Sciatic nerve (tissue), 2 donors: ENCODE measurements at regions not wholly inside any gene's neighbourhood (a gene's known extent, or its start where the extent isn't known, plus 50 kb on each side); places are given as distances from the start of the nearest gene placed in this dataset.
"Not testable (repeated sequence)": the region's sequence is repeated elsewhere in the genome, so short reads cannot be mapped to it uniquely, and the experiment has no call there.

Experiments
- ATAC-seq: fragments of 200-7000 bp; cut with Tn5 transposase; one replicate; pipeline ENCODE4 v1.9.1; 2020; ENCODE audit warnings: mild to moderate bottlenecking, moderate library complexity
- DNase-seq: peaks from one replicate; pipeline ENCODE4 v3.0.0-alpha.2; 2020; ENCODE audit warnings: low spot score
- intact Hi-C: fragments of 100-400 bp; cut with DNase I; formaldehyde crosslinking; loops from one replicate; pipeline ENCODE4 v1.14.2; 2022
- donor health status: DM: no; HTN: no; CAD: no.
- donor health status: DM: no; HTN: no; CAD: no.

- DNase-seq (no peak), ATAC-seq (no peak)
- intact Hi-C loops = no loop called here
These were observed 68.2 kb downstream of the BARX1 start for GRCh38 chr9:93886911-93887310.

DNA sequence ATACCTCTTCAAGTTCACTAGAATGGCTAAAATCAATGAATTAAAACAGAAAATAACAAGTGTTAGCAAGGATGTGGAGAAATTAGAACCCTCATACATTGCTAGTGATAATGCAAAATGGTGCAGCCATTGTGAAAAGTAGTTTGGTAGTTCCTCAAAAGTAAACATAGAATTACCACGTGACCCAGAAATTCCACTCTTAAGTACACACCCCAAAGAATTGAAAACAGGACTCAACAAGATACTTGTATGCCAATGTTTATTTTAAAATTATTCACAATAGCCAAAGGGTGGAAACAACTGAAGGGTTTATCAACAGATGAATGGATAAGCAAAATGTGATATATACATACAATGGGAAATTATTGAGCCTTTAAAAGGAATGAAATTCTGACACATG is 70.3 kb downstream of the BARX1 start:
- ATAC-seq = no peak
- DNase-seq = no peak
- intact Hi-C loops = no loop called here

DNA sequence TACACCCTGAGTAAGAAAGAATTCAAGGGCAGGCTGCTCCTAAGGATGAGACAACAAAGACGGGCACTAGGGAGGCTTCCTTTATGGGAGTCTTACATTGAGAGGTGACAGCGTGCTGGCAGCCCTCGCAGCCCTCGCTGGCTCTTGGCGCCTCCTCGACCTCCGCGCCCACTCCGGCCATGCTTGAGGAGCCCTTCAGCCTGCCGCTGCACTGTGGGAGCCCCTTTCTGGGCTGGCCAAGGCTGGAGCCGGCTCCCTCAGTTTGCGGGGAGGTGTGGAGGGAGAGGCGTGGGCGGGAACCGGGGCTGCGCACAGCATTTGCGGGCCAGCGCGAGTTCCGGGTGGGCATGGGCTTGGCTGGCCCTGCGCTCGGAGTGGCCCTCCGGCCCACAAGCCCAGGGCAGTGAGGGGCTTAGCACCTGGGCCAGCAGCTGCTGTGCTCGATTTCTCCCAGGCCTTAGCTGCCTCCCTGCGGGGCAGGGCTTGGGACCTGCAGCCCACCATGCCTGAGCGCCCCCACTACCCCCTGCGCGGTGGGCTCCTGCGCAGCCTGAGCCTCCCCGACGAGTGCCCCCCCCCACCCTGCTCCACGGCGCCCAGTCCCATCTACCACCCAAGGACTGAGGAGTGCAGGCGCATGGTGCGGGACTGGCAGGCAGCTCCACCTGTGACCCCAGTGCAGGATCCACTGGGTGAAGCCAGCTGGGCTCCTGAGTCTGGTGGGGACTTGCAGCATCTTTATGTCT is 75.3 kb downstream of the BARX1 start:
- intact Hi-C loops, DNase-seq: not testable (repeated sequence)

DNA sequence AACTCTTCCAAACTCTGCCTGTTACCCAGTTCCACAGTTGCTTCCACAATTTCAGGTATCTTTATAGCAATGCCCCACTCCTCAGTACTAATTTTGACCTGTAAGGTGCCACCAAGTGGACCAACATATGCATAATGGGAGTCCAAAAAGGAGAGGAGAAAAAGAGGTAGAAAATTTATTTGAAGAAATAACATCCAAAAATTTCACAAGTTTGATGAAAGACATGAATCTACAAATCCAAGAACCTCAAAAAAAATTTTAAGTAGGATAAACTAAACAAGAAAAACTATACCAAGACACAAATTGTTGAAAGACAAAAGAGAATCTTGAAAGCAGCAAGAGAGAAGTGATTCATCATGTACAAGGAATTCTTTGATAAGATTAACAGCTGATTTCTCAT is 79.8 kb downstream of the BARX1 start:
- intact Hi-C loops = no loop called here
- ATAC-seq = no peak
- DNase-seq = no peak

More for the DNA sequence above, 75.3 kb downstream of the BARX1 start:
- not testable (repeated sequence) for ATAC-seq

GRCh38 chr9:93874242-93874641 is 80.9 kb downstream of the BARX1 start:
- ATAC-seq = no peak
- no peak for DNase-seq
- intact Hi-C loops = no loop called here

GRCh38 chr9:93871286-93871685 is 83.9 kb downstream of the BARX1 start:
- intact Hi-C loops = no loop called here
- no peak for ATAC-seq
- DNase-seq = no peak

- DNase-seq = no peak
- ATAC-seq = no peak
- intact Hi-C loops = no loop called here
These were observed 85.3 kb downstream of the BARX1 start for GRCh38 chr9:93869863-93870262.

DNA sequence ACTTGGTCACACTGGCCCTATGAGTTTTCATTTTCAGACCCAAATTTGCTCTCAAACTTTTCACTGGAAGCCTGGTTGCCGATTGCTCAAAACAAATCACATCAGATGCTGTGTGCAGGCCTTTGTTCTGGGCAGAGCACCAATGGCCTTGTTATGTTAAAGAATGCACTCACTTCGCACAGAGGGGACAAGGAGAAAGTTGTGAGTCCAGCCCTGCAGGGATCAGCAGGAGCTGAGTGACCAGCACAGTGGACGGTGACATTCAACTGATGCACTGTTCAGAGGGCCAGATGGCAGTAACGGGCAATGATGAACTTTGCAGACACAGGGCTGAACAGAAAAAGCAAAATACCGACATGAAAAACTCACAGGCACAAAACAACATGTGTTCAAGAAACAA is 86.1 kb downstream of the BARX1 start:
- intact Hi-C loops = no loop called here
- DNase-seq = no peak
- ATAC-seq = no peak

DNA sequence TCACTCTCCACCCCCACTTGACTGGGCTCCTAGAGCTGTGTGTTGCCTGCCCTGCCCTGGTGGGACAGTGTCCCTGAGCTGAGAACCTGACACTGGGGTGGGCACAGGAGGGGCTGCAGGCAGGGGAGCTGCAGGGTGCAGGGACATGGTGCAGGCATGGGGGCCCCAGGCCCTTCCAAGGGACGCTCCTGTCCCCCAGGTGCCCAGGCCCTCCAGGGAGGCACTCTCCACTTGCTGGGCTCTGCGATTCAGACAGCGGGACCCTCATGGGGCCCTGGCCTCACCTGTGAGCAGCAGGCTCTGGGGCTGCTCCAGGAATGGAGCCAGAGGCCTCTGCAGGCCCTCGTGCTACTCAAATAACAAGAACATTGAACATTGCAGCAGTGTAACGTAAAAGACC is 89.4 kb downstream of the BARX1 start:
- ATAC-seq (no peak), DNase-seq (no peak)
- intact Hi-C loops = no loop called here

DNA sequence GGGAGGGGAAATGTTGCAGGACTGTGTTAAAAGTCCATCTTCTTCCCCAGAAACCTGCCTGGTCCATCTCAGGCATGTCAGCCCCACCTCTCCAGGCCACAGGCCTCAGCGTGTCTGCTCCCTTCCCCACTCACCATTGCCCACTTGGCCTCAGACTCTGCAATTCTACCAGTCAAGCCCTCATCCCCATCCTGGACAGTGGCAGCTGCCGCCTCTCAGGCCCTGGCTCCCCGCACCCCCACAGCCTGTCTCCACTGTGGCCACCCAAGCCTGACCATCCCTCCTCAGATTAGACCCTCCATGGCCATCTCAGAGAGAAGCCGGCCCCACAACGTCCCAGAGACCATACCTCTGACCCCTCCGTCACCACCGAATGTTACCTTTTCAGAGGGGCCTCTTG is 89.9 kb downstream of the BARX1 start:
- intact Hi-C loops = no loop called here
- no peak for DNase-seq
- no peak for ATAC-seq

GRCh38 chr9:93864840-93865239 is 90.3 kb downstream of the BARX1 start:
- no peak for DNase-seq
- ATAC-seq = no peak
- intact Hi-C loops = no loop called here

GRCh38 chr9:93864032-93864431 is 91.1 kb downstream of the BARX1 start:
- ATAC-seq = no peak
- DNase-seq = no peak
- intact Hi-C loops = no loop called here

DNA sequence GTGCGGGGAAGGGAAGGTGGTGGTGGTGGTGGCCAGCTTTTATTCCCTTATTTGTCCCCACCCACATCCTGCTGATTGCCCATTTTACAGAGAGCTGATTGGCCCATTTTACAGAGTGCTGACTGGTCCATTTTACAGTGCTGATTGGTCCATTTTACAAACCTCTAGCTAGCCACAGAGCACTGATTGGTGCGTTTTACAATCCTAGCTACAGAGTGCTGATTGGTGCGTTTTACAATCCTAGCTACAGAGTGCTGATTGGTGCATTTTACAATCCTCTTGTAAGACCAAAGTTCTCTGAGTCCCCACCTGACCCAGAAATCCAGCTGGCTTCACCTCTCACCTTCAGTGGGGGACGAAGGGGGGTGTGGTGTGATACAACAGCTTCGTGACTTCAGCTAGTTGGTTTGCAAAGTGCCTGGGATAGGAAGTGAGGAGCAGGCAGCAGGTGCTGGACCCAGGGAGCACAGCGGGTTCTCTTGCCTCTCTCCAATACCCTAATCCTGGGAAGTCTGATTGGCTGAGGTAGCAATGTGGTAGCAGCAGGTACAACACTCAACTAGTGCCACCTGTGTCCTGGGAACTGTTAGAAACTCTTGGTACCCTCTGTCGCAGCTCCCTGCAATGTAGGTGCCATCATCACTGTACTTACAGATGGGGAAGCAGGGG is 92.1 kb downstream of the BARX1 start:
- ATAC-seq (no peak), DNase-seq (no peak)
- intact Hi-C loops = no loop called here

DNA sequence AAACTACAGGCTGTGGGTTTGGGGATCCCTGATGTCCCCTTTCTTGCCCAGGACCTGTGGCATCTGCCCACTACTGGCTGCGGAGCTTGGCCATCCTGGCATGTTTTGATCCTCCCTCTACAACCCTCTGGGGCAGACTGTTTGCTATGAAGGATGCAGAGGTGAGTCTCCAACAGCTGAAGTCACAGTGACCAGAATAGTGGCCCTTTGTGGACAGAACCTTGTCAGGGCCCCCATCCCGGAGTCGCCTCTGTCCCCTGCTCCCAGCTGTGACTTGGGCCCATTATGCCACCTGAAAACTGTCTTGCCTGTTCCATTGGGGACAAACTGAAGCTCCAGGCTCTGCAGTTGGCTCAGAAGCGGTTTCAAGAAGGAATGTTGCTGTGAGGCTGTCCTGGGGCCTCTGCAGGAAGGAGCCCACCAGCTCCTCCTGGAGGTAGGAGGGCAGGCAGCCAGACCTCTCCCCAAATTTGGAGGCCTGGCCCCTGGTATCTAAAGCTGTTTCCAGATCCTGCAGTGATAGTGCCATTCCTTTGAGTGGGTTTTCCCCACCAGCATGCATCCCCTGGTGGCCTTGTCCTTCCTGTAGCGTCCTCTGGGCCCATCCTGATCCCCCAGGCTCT is 93.3 kb downstream of the BARX1 start:
- DNase-seq (no peak), ATAC-seq (no peak)
- intact Hi-C loops = no loop called here

DNA sequence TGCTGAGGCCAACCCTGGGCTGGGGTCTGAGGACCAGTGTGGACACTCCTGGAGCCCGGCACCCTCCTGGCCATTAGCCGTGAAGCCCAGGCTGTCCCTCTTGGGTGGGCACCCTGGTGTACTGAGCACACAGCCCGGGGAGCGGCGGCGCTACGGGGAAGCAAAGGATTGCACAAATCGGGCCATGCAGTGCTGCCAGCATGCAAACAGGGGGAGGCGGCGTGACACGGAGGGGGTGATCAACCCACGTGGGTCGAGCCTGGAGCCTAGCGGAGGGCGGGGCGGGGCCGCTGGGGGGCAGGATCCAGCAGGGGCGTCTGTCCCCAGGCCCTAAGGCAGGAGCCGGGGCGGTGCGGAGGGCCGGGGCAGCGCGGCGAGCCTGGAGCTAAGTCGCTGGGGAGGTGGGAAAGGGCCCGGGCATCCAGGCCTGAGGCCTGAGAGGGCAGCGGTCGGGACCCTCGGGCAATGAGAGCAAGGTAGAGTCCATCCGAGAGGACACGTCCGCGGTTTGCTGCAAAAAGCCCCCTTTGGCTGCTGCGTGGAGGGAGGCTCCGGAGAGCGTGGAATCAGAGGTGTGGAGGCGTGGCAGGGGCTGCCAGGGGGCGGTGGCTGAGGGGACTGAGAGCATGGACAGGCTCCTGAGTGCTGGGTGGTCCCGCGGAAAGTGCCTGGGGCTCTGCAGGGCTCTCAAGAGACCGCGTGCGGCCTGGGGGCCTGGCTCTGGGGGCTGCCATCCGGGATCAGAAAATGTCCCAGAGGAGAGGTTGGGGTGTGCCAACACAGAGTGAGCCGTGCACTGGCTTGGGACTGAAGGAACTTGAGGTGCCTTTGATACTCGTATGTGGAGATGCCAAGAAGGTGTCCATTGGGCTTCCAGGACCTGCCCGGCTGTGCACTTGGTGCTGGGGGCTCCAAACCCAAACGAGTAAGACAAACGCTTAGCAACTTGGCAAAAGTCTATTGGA is 94.2 kb downstream of the BARX1 start:
- no peak for ATAC-seq
- DNase-seq = no peak
- intact Hi-C loops = no loop called here

DNA sequence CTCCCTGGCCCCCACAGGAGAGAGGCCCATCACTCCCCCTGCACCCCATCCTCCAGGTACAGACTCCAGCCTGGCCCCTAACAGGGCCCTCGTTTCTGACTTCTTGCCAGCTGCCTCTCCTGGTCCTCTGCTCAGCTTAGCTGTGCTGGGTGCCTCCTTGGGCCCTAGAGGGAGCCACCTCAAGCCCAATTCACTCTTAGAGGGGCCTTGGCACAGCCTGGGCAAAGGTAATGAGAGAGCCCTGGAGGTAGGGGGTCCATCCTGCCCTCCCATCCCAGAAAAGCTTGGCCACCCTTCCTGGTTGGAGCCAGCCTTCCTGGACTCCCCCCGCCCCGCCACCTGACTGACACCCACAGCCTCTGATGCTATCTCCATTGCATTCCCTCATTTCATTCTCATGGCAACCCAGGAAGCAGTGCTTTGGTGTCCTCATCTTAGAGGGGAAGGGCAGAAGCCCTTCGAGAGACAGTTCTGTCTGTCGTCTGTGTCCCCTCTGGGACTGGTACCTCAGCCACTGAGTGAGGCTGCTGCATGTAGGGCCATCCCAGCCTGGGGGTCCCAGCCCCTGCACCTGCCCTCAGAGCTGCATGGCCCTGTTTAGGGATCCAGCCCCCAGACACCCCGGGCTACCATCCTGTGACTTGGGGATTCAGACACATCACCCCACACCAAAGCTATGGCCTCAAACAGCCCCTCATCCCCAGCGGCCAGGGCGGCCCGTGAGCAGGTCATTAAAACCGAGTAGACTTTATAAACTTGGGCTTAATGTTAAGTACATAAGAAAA is 95.5 kb downstream of the BARX1 start:
- intact Hi-C loops = no loop called here
- ATAC-seq = no peak

DNA sequence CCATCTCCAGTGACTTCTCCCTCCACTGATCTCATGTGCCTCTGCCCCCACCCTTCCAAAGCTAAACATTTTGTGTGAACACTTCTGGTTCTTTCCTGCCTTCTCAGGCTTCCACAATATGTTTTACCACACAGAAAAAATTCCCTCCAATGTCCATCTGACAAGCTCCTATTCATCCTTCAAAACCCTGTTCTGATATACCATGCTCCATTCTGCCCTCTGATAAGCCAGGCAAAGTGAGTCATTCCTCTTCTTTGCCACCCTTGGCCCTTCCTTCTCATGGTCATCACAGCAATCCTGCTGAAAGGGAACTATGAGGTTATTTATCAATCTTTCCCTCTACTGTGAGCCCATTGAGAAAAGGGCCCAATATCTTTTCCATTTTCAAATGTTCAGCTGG is 97.6 kb downstream of the BARX1 start:
- DNase-seq (no peak), ATAC-seq (no peak)
- intact Hi-C loops = no loop called here

More for the DNA sequence above, 95.5 kb downstream of the BARX1 start:
- no peak for DNase-seq

GRCh38 chr9:93852728-93853127 is 102.4 kb downstream of the BARX1 start:
- DNase-seq (no peak), ATAC-seq (no peak)
- intact Hi-C loops = no loop called here

DNA sequence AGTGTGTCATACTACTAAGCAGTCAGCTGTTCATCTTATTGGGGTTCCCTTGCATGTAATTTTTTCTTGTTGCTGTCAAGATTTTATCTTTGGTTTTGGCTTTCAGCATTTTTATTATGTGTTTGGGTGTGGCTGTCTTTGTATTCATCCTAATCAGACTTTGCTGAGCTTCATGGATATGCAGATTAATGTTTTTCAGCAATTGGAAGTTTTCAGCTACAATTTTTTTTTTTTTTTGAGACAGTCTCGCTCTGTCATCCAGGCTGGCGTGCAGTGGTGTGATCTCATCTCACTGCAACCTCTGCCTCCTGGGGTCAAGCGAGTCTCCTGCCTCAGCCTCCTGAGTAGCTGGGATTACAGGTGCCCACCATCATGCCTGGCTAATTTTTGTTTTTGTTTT is 108.8 kb downstream of the BARX1 start:
- ATAC-seq = no peak
- no peak for DNase-seq
- intact Hi-C loops = no loop called here
